ENCODE measurements at regions not wholly inside any gene's neighbourhood (a gene's known extent, or its start where the extent isn't known, plus 50 kb on each side); places are given as distances from the start of the nearest gene placed in this dataset.

- no peak for DNase-seq
Measured at GRCh38 chr13:40271931-40272775, 394.3 kb downstream of the FOXO1 start.

GRCh38 chr13:40272776-40273139 is 393.7 kb downstream of the FOXO1 start:
- DNase-seq, result no peak

GRCh38 chr13:40273253-40274025 is 393.0 kb downstream of the FOXO1 start:
- DNase-seq, result no peak

- DNase-seq, result no peak
Measured at GRCh38 chr13:40274103-40274502, 392.3 kb downstream of the FOXO1 start.

GRCh38 chr13:40275155-40275554 is 391.3 kb downstream of the FOXO1 start:
- DNase-seq, result no peak

GRCh38 chr13:40275636-40276035 is 390.8 kb downstream of the FOXO1 start:
- DNase-seq, result no peak

- DNase-seq, result no peak
Measured at GRCh38 chr13:40283666-40284065, 382.8 kb downstream of the FOXO1 start.

GRCh38 chr13:40285634-40286033 is 380.8 kb downstream of the FOXO1 start:
- no peak for DNase-seq

- no peak for DNase-seq
Measured at GRCh38 chr13:40287428-40287827, 379.0 kb downstream of the FOXO1 start.

- no peak for DNase-seq
Measured at GRCh38 chr13:40288259-40288658, 378.2 kb downstream of the FOXO1 start.

GRCh38 chr13:40290758-40291157 is 375.7 kb downstream of the FOXO1 start:
- no peak for DNase-seq

GRCh38 chr13:40292108-40292507 is 374.3 kb downstream of the FOXO1 start:
- no peak for DNase-seq

GRCh38 chr13:40292536-40292935 is 373.9 kb downstream of the FOXO1 start:
- no peak for DNase-seq

GRCh38 chr13:40302351-40302750 is 364.1 kb downstream of the FOXO1 start:
- DNase-seq, result no peak

- no peak for DNase-seq
Measured at GRCh38 chr13:40304391-40304790, 362.1 kb downstream of the FOXO1 start.

GRCh38 chr13:40306817-40307216 is 359.6 kb downstream of the FOXO1 start:
- DNase-seq, result no peak

GRCh38 chr13:40309881-40310280 is 356.6 kb downstream of the FOXO1 start:
- DNase-seq, result no peak

- no peak for DNase-seq
Measured at GRCh38 chr13:40311356-40312101, 354.9 kb downstream of the FOXO1 start.

GRCh38 chr13:40313269-40314200 is 352.9 kb downstream of the FOXO1 start:
- no peak for DNase-seq

- no peak for DNase-seq
Measured at GRCh38 chr13:40315416-40316064, 350.9 kb downstream of the FOXO1 start.

GRCh38 chr13:40316301-40316700 is 350.1 kb downstream of the FOXO1 start:
- no peak for DNase-seq

GRCh38 chr13:40317980-40318327 is 348.5 kb downstream of the FOXO1 start:
- DNase-seq, result no peak

Data from NCI-H1436 treated with DMSO at 0.1 percent for 48 hours (cell line).